Activated naive CD8-positive, alpha-beta T cell treated with anti-CD3 and anti-CD28 coated beads for 36 hours (primary cell): ENCODE measurements at regions not wholly inside any gene's neighbourhood (a gene's known extent, or its start where the extent isn't known, plus 50 kb on each side); places are given as distances from the start of the nearest gene placed in this dataset.
"Not testable (repeated sequence)": the region's sequence is repeated elsewhere in the genome, so short reads cannot be mapped to it uniquely, and the experiment has no call there.

ENCODE experiments used
- DNase-seq: peaks from one replicate; pipeline ENCODE4 v3.0.0; 2021
- H3K27ac Mint-ChIP-seq: one replicate; pipeline ENCODE4 v1.8.0; 2022; ENCODE audit warnings: mild to moderate bottlenecking, moderate library complexity, mixed read lengths
- H3K27me3 Mint-ChIP-seq: one replicate; pipeline ENCODE4 v1.8.0; 2022; ENCODE audit warnings: mild to moderate bottlenecking, mixed read lengths
- H3K36me3 Mint-ChIP-seq: one replicate; pipeline ENCODE4 v1.8.0; 2021; ENCODE audit warnings: mild to moderate bottlenecking, mixed read lengths
- H3K4me1 Mint-ChIP-seq: one replicate; pipeline ENCODE4 v1.8.0; 2021; ENCODE audit warnings: mixed read lengths
- H3K4me3 Mint-ChIP-seq: one replicate; pipeline ENCODE4 v1.8.0; 2022; ENCODE audit warnings: mild to moderate bottlenecking, moderate library complexity, mixed read lengths
- H3K9me3 Mint-ChIP-seq: one replicate; pipeline ENCODE4 v1.8.0; 2022; ENCODE audit warnings: mixed read lengths

- Mint-ChIP-seq H3K4me3 (no peak overlapping the region), H3K9me3 (no peaks in the 10 kb centered on the region), H3K36me3 (no peaks in the 10 kb centered on the region), H3K4me1 (no peaks in the 10 kb centered on the region), H3K27me3 (peaks cover 13% of the 10 kb centered on the region), H3K27ac (no peak overlapping the region)
- no peak for DNase-seq
Measured at GRCh38 chr16:75820672-75821071, 94.4 kb upstream of the CPHXL start.

GRCh38 chr16:75821117-75821516 is 94.8 kb upstream of the CPHXL start:
- Mint-ChIP-seq H3K4me3 (no peak overlapping the region), H3K36me3 (no peaks in the 10 kb centered on the region), H3K27me3 (peaks cover 12% of the 10 kb centered on the region), H3K4me1 (no peaks in the 10 kb centered on the region), H3K9me3 (no peaks in the 10 kb centered on the region), H3K27ac (no peak overlapping the region)
- no peak for DNase-seq

- H3K36me3 Mint-ChIP-seq = not testable (repeated sequence)
- peaks cover 10% of the 10 kb centered on the region for H3K9me3 Mint-ChIP-seq
Measured at GRCh38 chr16:75825750-75826149, 99.5 kb upstream of the CPHXL start.

GRCh38 chr16:75827372-75828038 is 101.2 kb upstream of the CPHXL start:
- not testable (repeated sequence) for H3K27ac Mint-ChIP-seq, H3K4me3 Mint-ChIP-seq, H3K4me1 Mint-ChIP-seq, H3K36me3 Mint-ChIP-seq, DNase-seq, H3K27me3 Mint-ChIP-seq
- peaks cover 15% of the 10 kb centered on the region for H3K9me3 Mint-ChIP-seq

More at GRCh38 chr16:75825750-75826149, 99.5 kb upstream of the CPHXL start:
- not testable (repeated sequence) for H3K27me3 Mint-ChIP-seq, H3K4me1 Mint-ChIP-seq, DNase-seq, H3K27ac Mint-ChIP-seq, H3K4me3 Mint-ChIP-seq

- Mint-ChIP-seq H3K9me3 (peaks cover 24% of the 10 kb centered on the region), H3K27me3 (peaks cover 18% of the 10 kb centered on the region)
- DNase-seq, H3K4me1 Mint-ChIP-seq, H3K27ac Mint-ChIP-seq, H3K4me3 Mint-ChIP-seq, H3K36me3 Mint-ChIP-seq: not testable (repeated sequence)
Measured at GRCh38 chr16:75833385-75833784, 107.1 kb upstream of the CPHXL start.

- Mint-ChIP-seq H3K4me1 (no peaks in the 10 kb centered on the region), H3K27ac (no peak overlapping the region), H3K27me3 (peaks cover 18% of the 10 kb centered on the region), H3K9me3 (peaks cover 10% of the 10 kb centered on the region), H3K4me3 (no peak overlapping the region), H3K36me3 (peaks cover 3% of the 10 kb centered on the region)
- DNase-seq = no peak
Measured at GRCh38 chr16:75836347-75837010, 110.2 kb upstream of the CPHXL start.

GRCh38 chr16:75837264-75837663 is 111.0 kb upstream of the CPHXL start:
- Mint-ChIP-seq H3K36me3 (peaks cover 3% of the 10 kb centered on the region), H3K9me3 (peaks cover 10% of the 10 kb centered on the region), H3K27ac (no peak overlapping the region), H3K27me3 (peaks cover 18% of the 10 kb centered on the region), H3K4me1 (no peaks in the 10 kb centered on the region), H3K4me3 (no peak overlapping the region)
- DNase-seq = no peak

- Mint-ChIP-seq H3K9me3 (peaks cover 7% of the 10 kb centered on the region), H3K27ac (no peak overlapping the region), H3K4me1 (no peaks in the 10 kb centered on the region), H3K27me3 (peaks cover 15% of the 10 kb centered on the region), H3K36me3 (peaks cover 3% of the 10 kb centered on the region), H3K4me3 (no peak overlapping the region)
- no peak for DNase-seq
Measured at GRCh38 chr16:75837681-75838080, 111.4 kb upstream of the CPHXL start.

GRCh38 chr16:75841517-75841916 is 115.2 kb upstream of the CPHXL start:
- no peak overlapping the region for H3K27ac Mint-ChIP-seq
- no peaks in the 10 kb centered on the region for H3K4me1 Mint-ChIP-seq
- no peak for DNase-seq
- no peaks in the 10 kb centered on the region for H3K9me3 Mint-ChIP-seq
- no peaks in the 10 kb centered on the region for H3K36me3 Mint-ChIP-seq
- H3K27me3 Mint-ChIP-seq = no peaks in the 10 kb centered on the region
- no peak overlapping the region for H3K4me3 Mint-ChIP-seq

GRCh38 chr16:75847172-75847571 is 120.9 kb upstream of the CPHXL start:
- H3K4me3 Mint-ChIP-seq = no peak overlapping the region
- H3K9me3 Mint-ChIP-seq = no peaks in the 10 kb centered on the region
- no peaks in the 10 kb centered on the region for H3K4me1 Mint-ChIP-seq
- H3K27ac Mint-ChIP-seq = no peak overlapping the region
- H3K27me3 Mint-ChIP-seq = peaks cover 28% of the 10 kb centered on the region
- no peaks in the 10 kb centered on the region for H3K36me3 Mint-ChIP-seq
- DNase-seq = no peak

GRCh38 chr16:75854152-75854551 is 127.9 kb upstream of the CPHXL start:
- Mint-ChIP-seq H3K4me1 (no peaks in the 10 kb centered on the region), H3K9me3 (no peaks in the 10 kb centered on the region), H3K27me3 (peaks cover 36% of the 10 kb centered on the region), H3K27ac (no peak overlapping the region), H3K4me3 (no peak overlapping the region), H3K36me3 (no peaks in the 10 kb centered on the region)
- no peak for DNase-seq

GRCh38 chr16:75860326-75861053 is 134.2 kb upstream of the CPHXL start:
- DNase-seq = no peak
- no peak overlapping the region for H3K4me3 Mint-ChIP-seq
- H3K4me1 Mint-ChIP-seq = no peaks in the 10 kb centered on the region

GRCh38 chr16:75861311-75862097 is 135.2 kb upstream of the CPHXL start:
- Mint-ChIP-seq H3K27ac (no peak overlapping the region), H3K9me3 (no peaks in the 10 kb centered on the region), H3K27me3 (peaks cover 9% of the 10 kb centered on the region), H3K4me3 (no peak overlapping the region), H3K4me1 (no peaks in the 10 kb centered on the region), H3K36me3 (no peaks in the 10 kb centered on the region)
- no peak for DNase-seq

More at GRCh38 chr16:75860326-75861053, 134.2 kb upstream of the CPHXL start:
- Mint-ChIP-seq H3K9me3 (no peaks in the 10 kb centered on the region), H3K36me3 (no peaks in the 10 kb centered on the region), H3K27me3 (peaks cover 5% of the 10 kb centered on the region), H3K27ac (no peak overlapping the region)

- Mint-ChIP-seq H3K4me3 (no peak overlapping the region), H3K36me3 (no peaks in the 10 kb centered on the region), H3K9me3 (no peaks in the 10 kb centered on the region), H3K4me1 (no peaks in the 10 kb centered on the region), H3K27me3 (peaks cover 9% of the 10 kb centered on the region), H3K27ac (no peak overlapping the region)
- no peak for DNase-seq
Measured at GRCh38 chr16:75862098-75862386, 135.8 kb upstream of the CPHXL start.

GRCh38 chr16:75864243-75864642 is 138.0 kb upstream of the CPHXL start:
- Mint-ChIP-seq H3K9me3 (no peaks in the 10 kb centered on the region), H3K27ac (no peak overlapping the region), H3K4me1 (no peaks in the 10 kb centered on the region), H3K36me3 (no peaks in the 10 kb centered on the region), H3K27me3 (peaks cover 4% of the 10 kb centered on the region), H3K4me3 (no peak overlapping the region)
- DNase-seq = no peak
